GM23338 (cell line): ENCODE measurements at regions not wholly inside any gene's neighbourhood (a gene's known extent, or its start where the extent isn't known, plus 50 kb on each side); places are given as distances from the start of the nearest gene placed in this dataset.

Source experiments
- ATAC-seq: fragments of 200-7000 bp; cut with Tn5 transposase; 3 replicates; pipeline ENCODE4 v1.9.1; 2020
- DNase-seq: peaks from one replicate; pipeline ENCODE4 v3.0.0-alpha.2; 2015; ENCODE audit warnings: low spot score
- H2AFZ ChIP-seq: fragments of 200-600 bp; sonication (generic); 2 replicates; pipeline ENCODE4 v1.8.0; 2016; ENCODE audit warnings: antibody characterized with exemption, mild to moderate bottlenecking, moderate library complexity
- H3F3A ChIP-seq: fragments of 200-600 bp; sonication (generic); replicated peaks from 2 replicates; pipeline ENCODE4 v1.8.0; 2017; ENCODE audit warnings: antibody characterized with exemption, mixed run types, low read depth
- H3K27ac ChIP-seq: fragments of 200-600 bp; sonication (generic); 2 replicates; pipeline ENCODE4 v1.6.1; 2016; ENCODE audit warnings: low read depth
- H3K27me3 ChIP-seq: fragments of 200-600 bp; sonication (generic); 2 replicates; pipeline ENCODE4 v1.8.0; 2016; ENCODE audit warnings: mild to moderate bottlenecking, mixed run types, moderate library complexity; ENCODE audit not compliant: insufficient read depth
- H3K36me3 ChIP-seq: fragments of 200-600 bp; sonication (generic); 2 replicates; pipeline ENCODE4 v1.8.0; 2016; ENCODE audit warnings: mild to moderate bottlenecking; ENCODE audit not compliant: insufficient read depth
- H3K4me1 ChIP-seq: fragments of 200-600 bp; sonication (generic); 2 replicates; pipeline ENCODE4 v1.8.0; 2016; ENCODE audit warnings: mild to moderate bottlenecking, moderate library complexity; ENCODE audit not compliant: insufficient read depth
- H3K4me2 ChIP-seq: fragments of 200-600 bp; sonication (generic); 2 replicates; pipeline ENCODE4 v1.7.1; 2017; ENCODE audit warnings: mixed run types
- H3K4me3 ChIP-seq: fragments of 200-600 bp; sonication (generic); 2 replicates; pipeline ENCODE4 v1.6.1; 2016; ENCODE audit warnings: mixed run types
- H3K79me2 ChIP-seq: fragments of 200-600 bp; sonication (generic); replicated peaks from 2 replicates; pipeline ENCODE4 v1.8.0; 2017; ENCODE audit warnings: mild to moderate bottlenecking; ENCODE audit not compliant: insufficient read depth
- H3K9me2 ChIP-seq: fragments of 200-600 bp; sonication (generic); 2 replicates; pipeline ENCODE4 v1.8.0; 2017; ENCODE audit not compliant: insufficient read depth
- H4K20me1 ChIP-seq: fragments of 200-600 bp; sonication (generic); replicated peaks from 2 replicates; pipeline ENCODE4 v1.8.0; 2017; ENCODE audit warnings: mild to moderate bottlenecking; ENCODE audit not compliant: insufficient read depth
- H3K27ac Mint-ChIP-seq: 2 replicates; pipeline ENCODE4 v1.8.0; 2020; ENCODE audit warnings: inconsistent platforms, mild to moderate bottlenecking, moderate library complexity, mixed read lengths
- H3K27me3 Mint-ChIP-seq: 3 replicates; pipeline ENCODE4 v1.8.0; 2022; ENCODE audit warnings: low read depth, mild to moderate bottlenecking, moderate library complexity, mixed read lengths, inconsistent platforms; ENCODE audit not compliant: insufficient read depth, poor library complexity
- H3K36me3 Mint-ChIP-seq: 3 replicates; pipeline ENCODE4 v1.8.0; 2021; ENCODE audit warnings: low read depth, mild to moderate bottlenecking, inconsistent platforms, moderate library complexity, mixed read lengths
- H3K4me1 Mint-ChIP-seq: 3 replicates; pipeline ENCODE4 v1.8.0; 2020; ENCODE audit warnings: mild to moderate bottlenecking, inconsistent platforms, mixed read lengths
- H3K4me3 Mint-ChIP-seq: 3 replicates; pipeline ENCODE4 v1.8.0; 2021; ENCODE audit warnings: moderate library complexity, mild to moderate bottlenecking, inconsistent platforms, mixed read lengths
- H3K9me3 Mint-ChIP-seq: 3 replicates; pipeline ENCODE4 v1.8.0; 2020; ENCODE audit warnings: moderate library complexity, mild to moderate bottlenecking, inconsistent platforms, mixed read lengths
- CREB1 ChIP-seq: fragments of 250-450 bp; sonication (Bioruptor Pico); IDR thresholded peaks from 2 replicates; pipeline ENCODE4 v1.5.0; 2020; ENCODE audit warnings: low read depth, mild to moderate bottlenecking, moderate library complexity
- CTCF ChIP-seq, 2 experiments: fragments of 200-600 bp in 1 of 2; sonication (generic) in 1 of 2; conservative IDR thresholded peaks; 2 replicates each; pipeline versions ENCODE4 v1.5.1 to v1.6.1; 2016 to 2017; ENCODE audit warnings: antibody characterized with exemption in 2 of 2, low read depth in 2 of 2, mild to moderate bottlenecking in 2 of 2, moderate library complexity in 1 of 2
- ETS1 ChIP-seq: IDR thresholded peaks from 2 replicates; pipeline ENCODE4 v1.6.1; 2016; ENCODE audit warnings: antibody characterized with exemption
- EZH2 ChIP-seq: fragments of 200-600 bp; sonication (generic); IDR thresholded peaks from one replicate; pipeline ENCODE4 v1.8.0; 2017; ENCODE audit warnings: antibody characterized with exemption, mild to moderate bottlenecking, low read depth; ENCODE audit not compliant: unreplicated experiment
- EZH2phosphoT487 ChIP-seq: fragments of 200-600 bp; sonication (generic); IDR thresholded peaks from one replicate; pipeline ENCODE4 v1.8.1; 2018; ENCODE audit warnings: antibody characterized with exemption; ENCODE audit not compliant: unreplicated experiment
- JUNB ChIP-seq: IDR thresholded peaks from one replicate; pipeline ENCODE4 v1.6.1; 2016; ENCODE audit warnings: antibody characterized with exemption; ENCODE audit not compliant: unreplicated experiment
- NANOG ChIP-seq: IDR thresholded peaks from 2 replicates; pipeline ENCODE4 v1.6.1; 2016; ENCODE audit warnings: antibody characterized with exemption, borderline replicate concordance
- POLR2AphosphoS5 ChIP-seq: IDR thresholded peaks from 2 replicates; pipeline ENCODE4 v1.6.1; 2016; ENCODE audit warnings: antibody characterized with exemption, low read depth
- REST ChIP-seq: IDR thresholded peaks from one replicate; pipeline ENCODE4 v1.6.1; 2018; ENCODE audit warnings: antibody characterized with exemption; ENCODE audit not compliant: unreplicated experiment
- STAT1 ChIP-seq: IDR thresholded peaks from one replicate; pipeline ENCODE4 v1.6.1; 2016; ENCODE audit warnings: antibody characterized with exemption; ENCODE audit not compliant: unreplicated experiment
- ZNF114 ChIP-seq: fragments of 250-450 bp; sonication (Bioruptor Pico); IDR thresholded peaks from 2 replicates; pipeline ENCODE4 v1.5.0; 2020; ENCODE audit warnings: mild to moderate bottlenecking, moderate library complexity
- ZNF331 ChIP-seq: fragments of 250-450 bp; sonication (Bioruptor Pico); IDR thresholded peaks from 2 replicates; pipeline ENCODE4 v1.5.0; 2020; ENCODE audit warnings: low read depth, mild to moderate bottlenecking, moderate library complexity
- ZNF462 ChIP-seq: fragments of 250-450 bp; sonication (Bioruptor Pico); IDR thresholded peaks from 2 replicates; pipeline ENCODE4 v1.5.0; 2020; ENCODE audit warnings: mild to moderate bottlenecking, moderate library complexity

- Histone ChIP-seq H3K4me1 (no peaks in the 10 kb centered on the region), H3K27me3 (no peaks in the 10 kb centered on the region), H3K27ac (no peak overlapping the region), H4K20me1 (no peaks in the 10 kb centered on the region), H3K36me3 (no peaks in the 10 kb centered on the region), H3K79me2 (no peaks in the 10 kb centered on the region), H3K4me2 (no peak overlapping the region), H3K4me3 (no peak overlapping the region), H2AFZ (no peak overlapping the region), H3K9me2 (peaks cover 14% of the 10 kb centered on the region), H3F3A (no peaks in the 10 kb centered on the region)
- Mint-ChIP-seq H3K27ac (no peak overlapping the region), H3K9me3 (no peaks in the 10 kb centered on the region; the same call in 2 of the 3 replicates), H3K4me1 (peaks cover 4% of the 10 kb centered on the region), H3K4me3 (no peak overlapping the region), H3K27me3 (no peaks in the 10 kb centered on the region), H3K36me3 (no peaks in the 10 kb centered on the region)
- no peak for ATAC-seq
- no peak for DNase-seq
- TF ChIP-seq ZNF331 (no peak), JUNB (no peak), EZH2 (no peak), ZNF114 (CRISPR knock-in tag) (no peak), POLR2AphosphoS5 (no peak), CREB1 (CRISPR knock-in tag) (no peak), CTCF (conservative IDR thresholded peaks at IDR 0.05; ENCODE audit: low read depth in 2 of 2) (no peak), NANOG (no peak), ETS1 (no peak), STAT1 (no peak), ZNF462 (CRISPR knock-in tag) (no peak), EZH2phosphoT487 (no peak), REST (no peak)
These were observed 88.0 kb downstream of the BLID start for GRCh38 chr11:122028036-122028435.
